ENCODE measurements at regions not wholly inside any gene's neighbourhood (a gene's known extent, or its start where the extent isn't known, plus 50 kb on each side); places are given as distances from the start of the nearest gene placed in this dataset.

DNA sequence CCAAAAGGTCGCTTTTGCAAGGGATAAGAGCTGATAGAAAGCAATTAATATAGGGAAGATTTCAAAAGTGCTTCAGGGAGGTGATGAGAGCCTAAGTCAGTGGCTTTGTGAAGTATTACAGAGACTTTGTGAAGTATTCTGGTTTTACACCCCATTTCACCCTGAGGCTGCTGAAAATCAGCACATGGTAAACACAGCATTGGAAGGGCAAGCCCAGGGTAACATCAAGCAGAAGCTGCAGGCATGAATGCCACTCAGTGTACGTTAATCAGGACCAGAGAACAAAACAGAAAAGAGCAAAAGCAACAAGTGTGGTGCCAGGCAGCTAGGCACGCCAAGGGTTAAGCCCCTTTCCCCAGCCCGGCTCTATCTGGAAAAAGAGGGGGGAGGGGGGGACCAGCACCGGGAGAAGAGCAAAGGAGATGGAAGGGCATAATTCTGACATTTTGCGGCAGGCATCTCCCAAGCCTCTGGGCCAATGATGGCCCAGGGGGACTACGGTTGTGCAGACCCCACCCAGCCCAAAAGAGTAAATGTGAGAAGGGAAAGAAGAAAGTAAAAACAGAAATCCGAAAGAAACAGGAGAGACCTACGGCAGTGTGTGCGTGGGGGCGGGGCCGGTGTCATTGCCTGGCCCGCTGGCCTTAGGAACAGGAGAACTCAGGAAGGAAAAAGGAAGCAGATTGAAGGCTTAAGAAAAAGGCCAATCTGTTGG, 58.9 kb downstream of the DHRS2 start:
- no peak overlapping the region for H3K4me3 Mint-ChIP-seq
- no peak for ATAC-seq
- DNase-seq, result no peak

DNA sequence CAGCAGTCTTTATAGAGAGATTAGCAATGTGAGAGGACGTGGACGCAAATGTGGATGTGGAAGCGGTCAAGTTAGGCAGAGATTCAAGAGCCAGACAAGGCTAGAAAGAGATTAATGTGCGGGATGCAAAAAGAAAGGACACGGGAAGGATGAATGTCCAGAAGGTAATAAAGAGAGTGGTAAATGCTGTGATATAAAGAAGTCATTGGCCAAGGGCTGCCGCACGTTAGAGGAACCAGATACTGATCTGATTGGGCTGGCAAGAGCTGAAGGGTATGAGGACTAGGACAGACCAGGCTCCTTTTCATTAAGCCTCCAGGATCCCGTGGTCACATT, 59.5 kb downstream of the DHRS2 start:
- no peak overlapping the region for H3K4me3 Mint-ChIP-seq
- DNase-seq (no peak), ATAC-seq (no peak)
- H3K27me3 Mint-ChIP-seq, result peaks cover 19% of the 10 kb centered on the region
- H3K9me3 Mint-ChIP-seq (ENCODE audit: low read depth), result no peaks in the 10 kb centered on the region
- H3K27ac Mint-ChIP-seq, result no peak overlapping the region
- H3K36me3 Mint-ChIP-seq, result no peaks in the 10 kb centered on the region
- no peaks in the 10 kb centered on the region for H3K4me1 Mint-ChIP-seq
- CTCF ChIA-PET, result no interaction called here

More for the DNA sequence above, 58.9 kb downstream of the DHRS2 start:
- no peaks in the 10 kb centered on the region for H3K4me1 Mint-ChIP-seq
- H3K27me3 Mint-ChIP-seq, result peaks cover 17% of the 10 kb centered on the region
- CTCF ChIA-PET, result no interaction called here
- no peaks in the 10 kb centered on the region for H3K9me3 Mint-ChIP-seq (ENCODE audit: low read depth)
- no peak overlapping the region for H3K27ac Mint-ChIP-seq
- no peaks in the 10 kb centered on the region for H3K36me3 Mint-ChIP-seq

DNA sequence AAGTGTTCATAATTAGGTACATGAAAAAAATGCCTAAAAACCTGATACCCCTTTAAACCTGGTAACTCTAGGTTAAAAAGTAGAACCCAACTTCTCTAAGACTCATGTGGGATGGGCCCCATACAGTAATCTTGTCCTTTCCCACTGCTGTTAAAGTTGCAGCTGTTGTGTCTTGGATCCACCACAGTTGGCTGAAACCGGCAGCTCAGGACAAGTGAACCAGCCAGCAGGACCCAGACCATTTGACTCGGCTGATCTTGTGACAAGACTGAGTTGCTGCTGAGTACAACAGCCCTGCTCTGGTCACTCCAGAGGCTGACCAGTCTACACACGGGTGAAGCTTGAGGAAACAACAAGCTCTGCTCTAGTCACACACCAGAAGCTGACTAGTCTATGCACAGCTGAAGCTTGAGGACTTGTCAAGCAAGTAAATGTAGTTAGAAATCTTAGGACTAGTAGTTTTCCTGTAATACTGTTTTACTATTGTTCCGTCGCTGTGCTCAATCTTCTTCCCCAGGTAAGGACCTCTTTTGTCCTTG, 60.6 kb downstream of the DHRS2 start:
- no peak for ATAC-seq
- Mint-ChIP-seq H3K36me3 (no peaks in the 10 kb centered on the region), H3K27ac (no peak overlapping the region), H3K4me3 (no peak overlapping the region), H3K27me3 (peaks cover 21% of the 10 kb centered on the region), H3K9me3 (ENCODE audit: low read depth) (no peaks in the 10 kb centered on the region), H3K4me1 (no peaks in the 10 kb centered on the region)
- CTCF ChIA-PET, result no interaction called here
- no peak for DNase-seq

DNA sequence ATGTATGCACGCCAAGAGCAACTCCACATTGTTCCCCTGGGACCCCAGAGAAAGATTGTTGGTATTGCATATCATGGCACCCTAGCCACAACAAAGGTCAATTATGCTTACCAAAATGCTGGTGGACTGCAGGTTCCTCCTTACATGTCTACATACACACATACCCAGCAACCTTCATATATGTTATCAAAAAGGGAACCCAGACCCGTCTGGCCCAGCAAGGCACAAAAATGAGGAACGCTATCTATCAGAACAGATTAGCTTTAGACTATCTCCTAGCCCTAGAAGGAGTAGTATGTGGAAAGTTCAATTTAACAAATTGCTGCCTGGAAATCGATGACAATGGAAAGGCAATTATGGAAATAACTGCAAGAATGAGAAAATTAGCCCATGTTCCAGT, 61.5 kb downstream of the DHRS2 start:
- no peak for ATAC-seq
- CTCF ChIA-PET, result no interaction called here
- no peak overlapping the region for H3K27ac Mint-ChIP-seq

DNA sequence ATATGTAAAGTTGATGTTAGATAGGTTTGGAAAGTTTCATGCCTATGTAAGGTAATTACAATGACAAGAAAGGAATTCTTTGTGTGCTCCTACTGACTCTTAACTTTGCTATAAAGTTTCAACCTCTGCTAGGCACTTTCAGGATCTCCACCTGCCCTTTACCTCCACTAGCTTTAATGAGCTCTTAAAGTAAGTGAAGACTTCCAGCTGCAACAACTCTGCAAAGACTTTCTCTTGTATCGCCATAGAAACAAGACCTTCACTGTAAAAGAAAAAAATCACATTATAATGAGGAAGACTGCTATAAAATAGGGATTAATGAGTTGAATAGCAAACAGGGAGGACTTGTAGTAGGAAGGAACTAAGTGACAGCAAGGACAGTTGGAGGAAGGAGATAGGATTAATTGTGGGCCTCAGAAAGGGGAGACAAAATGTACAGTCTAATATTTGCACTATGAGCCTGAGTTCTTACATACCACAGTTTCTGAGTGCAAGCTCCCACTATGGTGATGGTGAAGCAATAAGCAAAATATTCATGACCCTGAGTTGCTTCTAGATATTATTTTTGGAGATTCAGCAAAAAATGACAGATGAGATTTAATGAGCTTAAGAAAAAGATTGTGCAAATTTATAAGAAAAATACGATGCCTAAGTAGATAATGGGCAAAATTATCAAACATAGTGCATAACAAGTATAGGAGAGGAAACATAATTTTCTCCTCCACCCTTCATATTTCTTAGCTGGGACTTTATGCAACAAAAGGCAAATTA, 66.7 kb downstream of the DHRS2 start:
- CTCF ChIA-PET, result no interaction called here
- ATAC-seq, result no peak
- peaks cover 26% of the 10 kb centered on the region for H3K27me3 Mint-ChIP-seq
- H3K36me3 Mint-ChIP-seq, result peaks cover 6% of the 10 kb centered on the region
- no peak for DNase-seq
- no peak overlapping the region for H3K27ac Mint-ChIP-seq
- peaks cover 21% of the 10 kb centered on the region for H3K9me3 Mint-ChIP-seq (ENCODE audit: low read depth)
- H3K4me3 Mint-ChIP-seq, result no peak overlapping the region
- H3K4me1 Mint-ChIP-seq, result no peaks in the 10 kb centered on the region

More for the DNA sequence above, 61.5 kb downstream of the DHRS2 start:
- no peaks in the 10 kb centered on the region for H3K36me3 Mint-ChIP-seq
- H3K27me3 Mint-ChIP-seq, result peaks cover 30% of the 10 kb centered on the region
- no peak overlapping the region for H3K4me3 Mint-ChIP-seq
- no peak for DNase-seq
- H3K9me3 Mint-ChIP-seq (ENCODE audit: low read depth), result no peaks in the 10 kb centered on the region
- no peaks in the 10 kb centered on the region for H3K4me1 Mint-ChIP-seq

DNA sequence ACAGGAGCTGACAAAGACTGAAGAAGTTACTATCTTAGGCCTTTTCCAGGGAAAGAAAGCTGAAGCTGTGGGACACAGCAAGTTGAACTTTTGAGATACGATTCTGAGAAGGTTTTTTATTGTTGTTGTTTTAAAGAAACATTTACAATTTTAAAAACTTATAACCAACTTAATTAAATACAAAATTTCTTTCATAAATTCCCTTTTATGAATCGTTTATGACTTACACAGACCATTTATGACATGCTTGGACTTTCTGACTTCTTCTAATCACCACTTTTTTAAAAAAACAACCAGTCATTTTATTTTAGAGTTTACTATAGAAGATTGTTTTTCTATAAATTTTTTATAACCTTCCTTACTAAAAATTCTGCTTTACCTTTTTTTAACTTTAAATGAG, 68.7 kb downstream of the DHRS2 start:
- Mint-ChIP-seq H3K27ac (no peak overlapping the region), H3K9me3 (ENCODE audit: low read depth) (peaks cover 23% of the 10 kb centered on the region), H3K4me1 (no peaks in the 10 kb centered on the region), H3K4me3 (no peak overlapping the region), H3K27me3 (peaks cover 20% of the 10 kb centered on the region), H3K36me3 (peaks cover 6% of the 10 kb centered on the region)
- ATAC-seq (no peak), DNase-seq (no peak)
- CTCF ChIA-PET, result no interaction called here

DNA sequence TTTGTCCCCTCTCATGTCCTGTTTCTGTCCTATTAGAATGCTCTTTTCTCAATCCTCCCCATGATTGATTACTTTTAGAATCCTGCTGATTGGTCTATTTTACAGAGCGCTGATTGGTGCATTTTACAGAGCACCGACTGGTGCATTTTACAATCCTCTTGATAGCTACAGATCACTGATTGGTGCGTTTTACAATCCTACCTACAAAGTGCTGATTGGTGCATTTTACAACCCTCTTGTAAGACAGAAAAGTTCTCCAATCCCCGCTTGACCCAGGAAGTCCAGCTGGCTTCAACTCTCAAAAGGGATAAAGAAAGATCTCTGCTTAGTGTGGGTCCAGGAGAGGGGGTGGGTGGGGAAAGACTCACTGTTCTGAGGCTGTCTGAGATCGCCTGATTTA, 71.3 kb downstream of the DHRS2 start:
- Mint-ChIP-seq H3K27ac (no peak overlapping the region), H3K4me3 (no peak overlapping the region), H3K9me3 (ENCODE audit: low read depth) (peaks cover 23% of the 10 kb centered on the region), H3K27me3 (peaks cover 17% of the 10 kb centered on the region), H3K4me1 (no peaks in the 10 kb centered on the region), H3K36me3 (peaks cover 6% of the 10 kb centered on the region)
- no peak for ATAC-seq
- DNase-seq, result no peak
- CTCF ChIA-PET, result interaction anchor here (1.3 kb wide), 1 partner anchor 75 kb away, joined by 3 read pairs; no protein-coding TSS in a partner anchor

DNA sequence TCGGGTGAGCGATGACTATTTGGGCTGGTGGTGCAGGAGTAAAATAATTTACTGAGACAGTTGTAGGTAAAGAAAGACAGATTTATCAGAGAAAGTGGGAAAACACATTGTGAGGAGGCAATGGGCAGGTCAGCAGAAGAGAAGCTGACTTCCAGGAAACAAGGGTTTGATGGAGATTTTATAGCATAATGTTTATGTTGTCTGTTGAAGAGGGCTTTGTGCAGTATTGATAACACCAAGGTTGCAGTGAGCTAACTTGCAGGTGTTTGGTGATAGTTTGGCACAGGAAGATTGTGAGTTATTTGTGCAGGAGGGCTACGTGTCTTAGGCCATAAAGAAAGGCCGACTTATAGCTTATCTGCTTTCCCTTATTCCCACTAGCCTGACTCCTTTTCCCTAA, 72.2 kb downstream of the DHRS2 start:
- Mint-ChIP-seq H3K27me3 (peaks cover 16% of the 10 kb centered on the region), H3K4me3 (no peak overlapping the region), H3K4me1 (no peaks in the 10 kb centered on the region), H3K9me3 (ENCODE audit: low read depth) (peaks cover 18% of the 10 kb centered on the region), H3K27ac (no peak overlapping the region), H3K36me3 (peaks cover 3% of the 10 kb centered on the region)
- no peak for DNase-seq
- CTCF ChIA-PET, result no interaction called here
- no peak for ATAC-seq

DNA sequence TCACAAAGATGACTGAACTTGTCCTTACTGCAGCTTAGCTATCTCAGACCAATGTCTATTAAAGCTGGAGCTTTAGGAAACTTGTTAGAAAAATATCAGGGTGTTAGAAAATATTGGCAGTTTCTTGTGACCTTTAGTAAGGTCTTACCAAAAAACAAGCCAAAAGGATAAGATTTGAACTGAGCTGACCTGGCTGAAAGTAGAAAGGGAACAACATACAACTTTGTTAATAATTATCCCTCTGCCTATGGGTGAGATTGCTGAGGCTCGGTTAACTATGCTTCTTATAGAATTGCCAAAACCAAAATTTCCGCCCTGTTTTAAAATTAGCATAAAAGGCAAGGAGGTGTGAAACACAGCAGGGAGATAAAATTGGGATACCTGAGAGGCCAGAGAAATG, 73.8 kb downstream of the DHRS2 start:
- H3K27ac Mint-ChIP-seq, result no peak overlapping the region
- CTCF ChIA-PET, result no interaction called here
- H3K27me3 Mint-ChIP-seq, result peaks cover 17% of the 10 kb centered on the region
- ATAC-seq (no peak), DNase-seq (no peak)
- H3K36me3 Mint-ChIP-seq, result no peaks in the 10 kb centered on the region
- H3K4me3 Mint-ChIP-seq, result no peak overlapping the region
- H3K4me1 Mint-ChIP-seq, result no peaks in the 10 kb centered on the region
- peaks cover 13% of the 10 kb centered on the region for H3K9me3 Mint-ChIP-seq (ENCODE audit: low read depth)

DNA sequence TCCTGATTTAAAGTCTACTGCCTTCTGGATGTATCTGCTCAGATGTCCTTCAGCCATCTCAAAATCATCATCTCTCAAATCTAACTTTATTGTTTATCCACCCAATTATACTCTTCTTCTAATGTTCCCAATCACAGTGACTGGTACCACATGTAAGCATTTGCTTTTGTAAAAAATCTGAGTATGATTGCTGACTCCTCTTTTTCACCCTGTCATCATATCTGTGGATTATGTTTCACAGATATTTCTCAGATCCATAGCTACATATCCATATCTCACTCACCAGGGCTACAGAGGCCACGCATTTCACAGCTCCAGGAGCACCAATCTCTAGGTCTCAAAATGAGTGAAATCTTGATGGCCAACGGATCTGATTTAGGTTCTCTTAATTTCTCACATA, 76.1 kb downstream of the DHRS2 start:
- H3K9me3 Mint-ChIP-seq (ENCODE audit: low read depth), result peaks cover 6% of the 10 kb centered on the region
- no peak overlapping the region for H3K27ac Mint-ChIP-seq
- H3K27me3 Mint-ChIP-seq, result peaks cover 23% of the 10 kb centered on the region
- CTCF ChIA-PET, result no interaction called here
- no peaks in the 10 kb centered on the region for H3K36me3 Mint-ChIP-seq
- no peak overlapping the region for H3K4me3 Mint-ChIP-seq
- ATAC-seq (no peak), DNase-seq (no peak)
- no peaks in the 10 kb centered on the region for H3K4me1 Mint-ChIP-seq

DNA sequence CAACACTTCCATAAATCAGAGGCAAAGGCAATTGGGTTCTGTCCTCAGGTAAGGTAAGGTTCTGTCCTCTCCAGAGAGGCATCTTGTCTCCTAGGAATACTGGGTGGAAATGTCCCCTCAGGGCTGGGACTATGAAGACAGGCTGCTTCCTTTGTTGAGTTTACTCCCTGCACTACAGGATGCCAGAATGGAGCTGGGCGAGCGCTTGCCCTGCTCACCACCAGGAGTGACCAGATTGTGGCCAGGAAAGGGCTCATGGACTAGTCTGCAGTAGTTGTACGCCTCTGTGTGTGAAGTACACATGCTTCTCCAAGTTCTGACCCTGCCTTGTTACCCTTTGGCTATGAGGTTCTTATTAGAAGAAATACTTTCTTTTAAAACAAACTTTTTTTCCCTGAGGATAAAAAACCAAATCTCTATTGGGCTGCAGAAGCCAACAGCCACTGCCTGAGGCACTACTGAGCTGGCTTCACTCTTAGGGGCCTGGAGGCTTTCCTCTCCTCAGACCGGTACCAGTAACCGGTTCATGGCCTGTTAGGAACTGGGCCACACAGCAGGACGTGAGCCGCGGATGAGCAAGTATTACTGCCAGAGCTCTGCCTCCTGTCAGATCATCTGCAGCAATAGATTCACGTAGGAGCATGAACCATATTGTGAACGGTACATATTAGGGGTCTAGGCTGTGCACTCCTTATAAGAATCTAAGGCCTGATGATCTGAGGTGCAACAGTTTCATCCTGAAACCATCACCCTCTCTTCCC, 83.2 kb downstream of the DHRS2 start:
- no peak overlapping the region for H3K4me3 Mint-ChIP-seq
- H3K36me3 Mint-ChIP-seq, result no peaks in the 10 kb centered on the region
- no peaks in the 10 kb centered on the region for H3K4me1 Mint-ChIP-seq
- H3K9me3 Mint-ChIP-seq (ENCODE audit: low read depth), result no peaks in the 10 kb centered on the region
- CTCF ChIA-PET, result no interaction called here
- ATAC-seq, result no peak
- peaks cover 7% of the 10 kb centered on the region for H3K27me3 Mint-ChIP-seq
- no peak for DNase-seq
- no peak overlapping the region for H3K27ac Mint-ChIP-seq

DNA sequence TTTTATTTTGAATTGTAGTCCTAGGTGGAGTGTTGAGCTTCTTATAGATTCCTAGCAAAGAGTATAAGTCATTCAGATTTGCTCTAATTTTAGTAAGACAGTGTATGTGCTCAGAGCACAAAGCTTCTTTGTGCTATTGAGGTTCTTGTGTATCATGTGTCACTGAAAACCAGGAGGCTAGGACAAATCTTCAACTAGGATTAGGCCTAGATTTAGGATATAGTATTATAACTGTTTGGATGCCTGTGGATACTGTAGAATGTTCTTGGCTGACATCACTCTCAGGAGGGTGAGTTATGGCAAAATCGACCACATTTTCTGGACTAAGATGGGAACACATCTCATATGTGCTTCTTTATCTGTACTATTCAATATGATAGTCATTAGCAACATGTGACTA, 86.5 kb downstream of the DHRS2 start:
- ATAC-seq, result no peak
- no peaks in the 10 kb centered on the region for H3K9me3 Mint-ChIP-seq (ENCODE audit: low read depth)

DNA sequence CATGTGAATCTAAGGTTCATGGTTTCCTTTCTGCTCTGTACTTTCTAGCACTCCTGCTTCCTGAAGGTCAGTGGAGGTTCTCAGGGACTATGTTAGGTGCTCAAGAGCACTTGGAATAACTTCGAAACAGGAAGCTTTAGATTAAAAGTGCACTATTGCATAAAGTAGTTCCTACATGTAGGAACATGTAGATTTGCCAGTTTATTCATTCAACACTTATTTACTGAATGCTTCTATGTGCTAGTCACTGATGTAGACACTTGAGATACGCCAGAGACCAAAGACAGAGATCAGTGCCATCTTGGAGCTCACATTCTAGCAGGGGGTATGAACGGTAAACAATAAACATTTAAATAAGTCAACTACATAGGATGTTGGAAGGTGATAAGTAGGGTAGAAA, 87.7 kb downstream of the DHRS2 start:
- Mint-ChIP-seq H3K36me3 (no peaks in the 10 kb centered on the region), H3K4me1 (no peaks in the 10 kb centered on the region), H3K9me3 (ENCODE audit: low read depth) (no peaks in the 10 kb centered on the region), H3K27ac (no peak overlapping the region), H3K27me3 (no peaks in the 10 kb centered on the region), H3K4me3 (no peak overlapping the region)
- CTCF ChIA-PET, result no interaction called here
- DNase-seq (no peak), ATAC-seq (no peak)

More for the DNA sequence above, 86.5 kb downstream of the DHRS2 start:
- H3K4me3 Mint-ChIP-seq, result no peak overlapping the region
- no peaks in the 10 kb centered on the region for H3K27me3 Mint-ChIP-seq
- CTCF ChIA-PET, result no interaction called here
- H3K27ac Mint-ChIP-seq, result no peak overlapping the region
- no peak for DNase-seq
- H3K4me1 Mint-ChIP-seq, result no peaks in the 10 kb centered on the region
- no peaks in the 10 kb centered on the region for H3K36me3 Mint-ChIP-seq

DNA sequence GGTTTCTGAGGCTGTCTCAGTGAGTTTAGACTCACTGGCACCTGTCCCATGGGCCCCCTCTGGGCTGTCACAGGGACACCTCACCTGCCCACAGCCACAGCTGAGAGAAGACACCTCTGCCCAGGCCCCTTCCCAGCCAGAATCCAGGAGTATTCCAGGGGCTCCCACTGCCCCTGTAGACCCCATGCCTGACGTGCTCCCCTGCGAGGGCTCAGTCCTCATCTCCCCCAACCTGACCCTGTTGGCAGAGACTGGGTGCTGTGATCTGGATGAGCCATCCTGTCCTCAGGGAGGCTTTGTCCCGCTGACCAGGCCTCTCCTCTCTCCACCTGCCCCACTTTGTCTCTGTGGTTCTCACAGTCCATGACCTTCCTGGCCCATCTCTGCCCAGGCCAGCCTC, 89.4 kb downstream of the DHRS2 start:
- no peak overlapping the region for H3K27ac Mint-ChIP-seq
- CTCF ChIA-PET, result no interaction called here
- H3K27me3 Mint-ChIP-seq, result no peaks in the 10 kb centered on the region
- no peaks in the 10 kb centered on the region for H3K4me1 Mint-ChIP-seq
- no peak for DNase-seq
- H3K36me3 Mint-ChIP-seq, result no peaks in the 10 kb centered on the region
- no peak overlapping the region for H3K4me3 Mint-ChIP-seq
- ATAC-seq, result no peak
- no peaks in the 10 kb centered on the region for H3K9me3 Mint-ChIP-seq (ENCODE audit: low read depth)

All from activated CD8-positive, alpha-beta memory T cell treated with anti-CD3 and anti-CD28 coated beads, Interleukin-2, amount 10 ng/mL, durations not matched to agents 7 days and 5 days (primary cell).